Right atrium auricular region (tissue), 2 donors: ENCODE measurements at regions not wholly inside any gene's neighbourhood (a gene's known extent, or its start where the extent isn't known, plus 50 kb on each side); places are given as distances from the start of the nearest gene placed in this dataset.

Experiments used
- DNase-seq: peaks from one replicate; pipeline ENCODE4 v3.0.0-alpha.2; 2019; ENCODE audit warnings: low spot score
- H3K27ac ChIP-seq, 2 donors: fragments of 200-600 bp; sonication (generic); 1 replicate in 1 of 2; 2 replicates in 1 of 2; pipeline ENCODE4 v1.5.1; 2016 to 2019
- H3K27me3 ChIP-seq, 2 donors: fragments of 200-600 bp; sonication (generic); one replicate each; pipeline versions ENCODE4 v1.5.1 to v1.6.0; 2017 to 2019
- H3K36me3 ChIP-seq: fragments of 200-600 bp; sonication (generic); one replicate; pipeline ENCODE4 v1.5.1; 2016
- H3K4me1 ChIP-seq, 2 donors: fragments of 200-600 bp; sonication (generic); one replicate each; pipeline versions ENCODE4 v1.5.1 to v1.6.0; 2017 to 2019
- H3K4me3 ChIP-seq, 2 donors: fragments of 200-600 bp; sonication (generic); 1 replicate in 1 of 2; 2 replicates in 1 of 2; pipeline ENCODE4 v1.5.1; 2017 to 2019; ENCODE audit warnings: mild to moderate bottlenecking in 1 of 2, moderate library complexity in 1 of 2
- H3K9me3 ChIP-seq, 2 donors: fragments of 200-600 bp; sonication (generic); one replicate each; pipeline ENCODE4 v1.5.1; 2019
- TF ChIP-seq, protein P1 (sequence below), 2 donors: fragments of 200-600 bp; sonication (generic); IDR thresholded peaks; one replicate each; pipeline ENCODE4 v1.5.1; 2019; ENCODE audit warnings: antibody characterized with exemption in 2 of 2

DNA sequence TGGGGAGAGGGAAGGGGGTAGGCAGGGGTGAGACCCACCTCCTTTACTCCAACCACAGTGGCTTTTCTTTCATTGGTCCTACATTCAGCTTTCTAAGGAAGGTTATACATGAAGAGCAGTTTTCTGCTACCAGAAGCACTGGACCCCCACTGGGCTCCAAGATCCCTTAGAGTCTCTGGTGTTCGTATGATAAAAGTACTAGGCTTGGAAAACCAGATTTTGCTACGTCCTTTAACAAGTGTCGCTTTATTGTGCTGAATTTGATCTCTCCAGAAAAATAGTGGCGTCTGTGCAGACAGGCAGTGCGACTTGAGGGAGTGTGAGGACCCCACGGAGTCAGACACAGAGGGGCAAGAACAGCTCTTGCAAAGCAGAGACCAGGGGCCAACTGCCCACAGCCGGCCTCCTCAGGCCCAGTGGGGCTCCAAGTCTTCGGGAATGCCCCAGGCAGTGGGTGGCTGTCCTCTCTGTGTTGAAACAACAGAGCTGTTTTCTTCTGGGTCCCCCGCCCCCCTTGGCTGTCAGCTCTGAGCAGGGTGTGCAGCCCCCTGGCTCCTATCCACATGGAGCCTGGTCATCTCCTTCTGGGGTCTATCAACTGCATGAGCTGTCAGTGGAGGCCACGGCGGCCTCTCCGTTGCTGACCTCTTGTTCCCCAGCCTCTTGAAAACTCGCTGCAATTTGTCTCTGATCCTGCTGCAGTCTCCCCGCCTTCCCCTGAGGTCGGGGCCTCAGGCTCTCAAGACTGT is 333.2 kb downstream of the RPS24 start:
- Histone ChIP-seq H3K27ac (no peak overlapping the region), H3K9me3 (no peaks in the 10 kb centered on the region), H3K36me3 (no peaks in the 10 kb centered on the region), H3K27me3 (no peaks in the 10 kb centered on the region), H3K4me3 (no peak overlapping the region), H3K4me1 (no peaks in the 10 kb centered on the region)
- DNase-seq, result no peak
- TF ChIP-seq, protein P1, sequence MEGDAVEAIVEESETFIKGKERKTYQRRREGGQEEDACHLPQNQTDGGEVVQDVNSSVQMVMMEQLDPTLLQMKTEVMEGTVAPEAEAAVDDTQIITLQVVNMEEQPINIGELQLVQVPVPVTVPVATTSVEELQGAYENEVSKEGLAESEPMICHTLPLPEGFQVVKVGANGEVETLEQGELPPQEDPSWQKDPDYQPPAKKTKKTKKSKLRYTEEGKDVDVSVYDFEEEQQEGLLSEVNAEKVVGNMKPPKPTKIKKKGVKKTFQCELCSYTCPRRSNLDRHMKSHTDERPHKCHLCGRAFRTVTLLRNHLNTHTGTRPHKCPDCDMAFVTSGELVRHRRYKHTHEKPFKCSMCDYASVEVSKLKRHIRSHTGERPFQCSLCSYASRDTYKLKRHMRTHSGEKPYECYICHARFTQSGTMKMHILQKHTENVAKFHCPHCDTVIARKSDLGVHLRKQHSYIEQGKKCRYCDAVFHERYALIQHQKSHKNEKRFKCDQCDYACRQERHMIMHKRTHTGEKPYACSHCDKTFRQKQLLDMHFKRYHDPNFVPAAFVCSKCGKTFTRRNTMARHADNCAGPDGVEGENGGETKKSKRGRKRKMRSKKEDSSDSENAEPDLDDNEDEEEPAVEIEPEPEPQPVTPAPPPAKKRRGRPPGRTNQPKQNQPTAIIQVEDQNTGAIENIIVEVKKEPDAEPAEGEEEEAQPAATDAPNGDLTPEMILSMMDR (IDR thresholded peaks at IDR 0.05), result no peak

DNA sequence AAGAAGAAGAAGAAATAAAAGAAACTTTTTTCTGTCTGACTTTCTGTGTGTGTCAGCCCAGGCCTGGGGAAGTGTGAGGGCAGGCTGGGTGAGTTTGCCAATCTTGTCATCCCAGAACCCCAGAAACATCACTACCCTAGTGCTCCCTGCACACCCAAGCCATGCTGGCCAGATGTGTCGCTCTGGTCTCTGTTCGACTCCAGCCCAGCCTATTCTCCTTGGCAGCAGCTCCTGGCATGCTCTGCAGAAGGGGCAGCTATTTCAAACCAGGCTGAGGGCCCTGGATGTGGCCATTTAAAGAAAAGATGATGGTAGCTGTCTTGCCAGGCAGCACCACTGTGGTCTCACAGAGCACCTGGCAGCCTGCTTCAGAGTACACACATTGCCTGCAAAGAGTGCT is 334.1 kb downstream of the RPS24 start:
- no peak overlapping the region for H3K4me3 ChIP-seq
- TF ChIP-seq, protein P1 (IDR thresholded peaks at IDR 0.05), result no peak
- no peaks in the 10 kb centered on the region for H3K4me1 ChIP-seq
- H3K36me3 ChIP-seq, result no peaks in the 10 kb centered on the region
- H3K27ac ChIP-seq, result no peak overlapping the region
- DNase-seq, result no peak
- H3K9me3 ChIP-seq, result no peaks in the 10 kb centered on the region
- no peaks in the 10 kb centered on the region for H3K27me3 ChIP-seq

DNA sequence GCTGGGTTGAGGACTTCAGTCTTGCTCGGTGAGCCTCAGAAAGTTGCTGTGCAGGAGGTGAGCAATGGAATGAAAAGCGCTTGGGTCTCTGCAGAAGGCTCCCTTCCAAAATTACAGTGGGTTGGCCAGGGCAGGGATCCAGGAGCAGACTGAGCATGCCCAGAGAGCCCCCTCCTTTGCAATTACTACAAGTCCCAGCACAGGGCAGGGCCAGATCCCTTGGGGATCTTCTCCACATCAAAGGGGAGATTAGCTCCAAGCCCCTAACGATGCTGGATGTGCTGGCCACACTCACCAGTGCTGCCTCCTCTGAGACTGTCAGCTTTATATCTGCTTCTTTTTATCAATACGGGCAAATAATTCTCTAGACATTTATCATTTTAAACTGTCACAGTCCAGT is 337.5 kb downstream of the RPS24 start:
- no peak for DNase-seq
- TF ChIP-seq, protein P1 (IDR thresholded peaks at IDR 0.05), result no peak
- H3K9me3 ChIP-seq, result no peaks in the 10 kb centered on the region
- no peaks in the 10 kb centered on the region for H3K27me3 ChIP-seq
- H3K4me3 ChIP-seq, result no peak overlapping the region
- H3K4me1 ChIP-seq, result no peaks in the 10 kb centered on the region
- no peaks in the 10 kb centered on the region for H3K36me3 ChIP-seq
- no peak overlapping the region for H3K27ac ChIP-seq

DNA sequence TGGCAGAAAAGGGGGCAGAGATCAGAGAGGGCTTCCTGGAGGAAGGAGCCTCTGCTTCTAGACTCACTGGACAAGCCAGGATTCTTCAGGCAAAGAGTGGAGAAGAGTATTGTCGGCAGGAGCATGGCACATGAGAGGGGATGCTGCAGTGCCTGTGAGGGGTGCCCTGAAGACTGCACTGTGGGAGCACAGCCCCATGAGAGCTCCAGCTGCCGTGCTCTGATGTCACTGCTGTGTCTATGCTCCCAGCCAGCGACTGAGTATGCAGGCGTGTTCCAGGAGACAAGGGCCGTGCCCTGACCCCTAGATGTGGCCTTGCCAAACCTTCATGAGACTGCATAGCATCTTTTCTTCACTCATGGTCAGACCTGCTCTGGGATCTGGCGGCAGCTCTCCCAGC is 339.1 kb downstream of the RPS24 start:
- H3K27me3 ChIP-seq, result no peaks in the 10 kb centered on the region
- H3K4me3 ChIP-seq, result no peak overlapping the region
- no peak overlapping the region for H3K27ac ChIP-seq
- no peak for DNase-seq
- no peaks in the 10 kb centered on the region for H3K36me3 ChIP-seq
- H3K4me1 ChIP-seq, result peaks cover 0 to 8% of the 10 kb centered on the region in 2 donors
- TF ChIP-seq, protein P1 (IDR thresholded peaks at IDR 0.05), result no peak
- no peaks in the 10 kb centered on the region for H3K9me3 ChIP-seq

DNA sequence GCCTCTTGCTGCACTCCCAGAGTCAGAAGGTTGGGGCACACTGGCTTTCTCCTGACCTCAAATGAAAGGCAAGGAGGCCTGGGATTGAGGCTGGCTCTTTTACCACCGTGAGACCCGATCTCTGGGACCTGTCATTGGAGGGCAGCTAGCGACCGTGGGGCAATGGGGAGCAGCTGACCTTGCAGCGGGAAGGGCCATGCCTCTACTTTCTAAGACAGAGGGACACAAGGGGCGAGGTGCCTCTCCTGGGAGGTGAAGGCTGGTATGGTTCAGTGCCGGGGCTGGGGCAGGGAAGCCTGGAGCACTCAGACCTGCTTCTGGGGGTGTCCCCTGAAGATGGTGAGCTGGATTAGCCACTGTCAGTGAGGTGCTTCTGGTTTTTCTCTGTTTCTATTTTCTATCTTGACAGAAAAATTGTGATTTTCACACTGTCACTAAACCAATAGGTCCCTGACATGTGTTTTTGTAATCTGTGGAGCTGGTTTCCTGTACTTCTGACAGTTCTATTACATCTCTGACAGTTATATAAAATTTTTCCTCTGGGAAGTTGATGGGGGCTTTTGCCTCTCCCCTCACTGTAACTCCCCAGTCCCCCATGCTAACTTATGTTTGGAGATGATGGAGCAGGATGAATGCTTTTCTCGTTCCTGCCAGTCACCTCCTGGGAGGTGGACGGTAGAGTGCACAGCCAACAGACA is 340.8 kb downstream of the RPS24 start:
- H3K36me3 ChIP-seq, result no peaks in the 10 kb centered on the region
- no peaks in the 10 kb centered on the region for H3K9me3 ChIP-seq
- no peak for DNase-seq
- peaks cover 0 to 9% of the 10 kb centered on the region in 2 donors for H3K4me1 ChIP-seq
- H3K27ac ChIP-seq, result no peak overlapping the region
- H3K4me3 ChIP-seq, result no peak overlapping the region
- TF ChIP-seq, protein P1 (IDR thresholded peaks at IDR 0.05), result no peak
- H3K27me3 ChIP-seq, result no peaks in the 10 kb centered on the region
